Mesenchymal stem cell (in vitro differentiated cells and primary cell): ENCODE measurements at regions not wholly inside any gene's neighbourhood (a gene's known extent, or its start where the extent isn't known, plus 50 kb on each side); places are given as distances from the start of the nearest gene placed in this dataset.
"Not testable (repeated sequence)": the region's sequence is repeated elsewhere in the genome, so short reads cannot be mapped to it uniquely, and the experiment has no call there.

Experiments
- DNase-seq: peaks from one replicate; pipeline ENCODE4 v3.0.0-alpha.2; 2013
- H2AFZ ChIP-seq: one replicate; pipeline ENCODE4 v1.6.1; 2013; ENCODE audit warnings: low read depth, mild to moderate bottlenecking, control low read depth, inconsistent platforms, low read length, moderate library complexity
- H2AK5ac ChIP-seq: 2 replicates; pipeline ENCODE4 v1.6.1; 2013; ENCODE audit warnings: low read length, moderate library complexity, mild to moderate bottlenecking, inconsistent platforms; ENCODE audit not compliant: severe bottlenecking
- H2BK120ac ChIP-seq: one replicate; pipeline ENCODE4 v1.6.1; 2013; ENCODE audit warnings: low read depth, mild to moderate bottlenecking, inconsistent platforms, low read length, moderate library complexity
- H2BK12ac ChIP-seq, 2 experiments: one replicate each; pipeline ENCODE4 v1.6.1; 2013; ENCODE audit warnings: inconsistent platforms in 2 of 2, low read length in 2 of 2, mild to moderate bottlenecking in 2 of 2, moderate library complexity in 2 of 2, control low read depth in 1 of 2
- H2BK15ac ChIP-seq: one replicate; pipeline ENCODE4 v1.6.1; 2013; ENCODE audit warnings: mild to moderate bottlenecking, low read depth, inconsistent platforms; ENCODE audit not compliant: poor library complexity, severe bottlenecking
- H2BK5ac ChIP-seq: 2 replicates; pipeline ENCODE4 v1.6.1; 2013; ENCODE audit warnings: low read depth, mild to moderate bottlenecking, low read length, control low read depth, inconsistent platforms; ENCODE audit not compliant: poor library complexity, severe bottlenecking
- H3K14ac ChIP-seq, 2 experiments: one replicate each; pipeline ENCODE4 v1.6.1; 2013; ENCODE audit warnings: inconsistent platforms in 2 of 2, low read length in 2 of 2, control low read depth in 1 of 2, mild to moderate bottlenecking in 1 of 2, moderate library complexity in 1 of 2
- H3K18ac ChIP-seq, 2 experiments: one replicate each; pipeline ENCODE4 v1.6.1; 2013; ENCODE audit warnings: inconsistent platforms in 2 of 2, low read length in 2 of 2, control low read depth in 1 of 2, low read depth in 1 of 2, mild to moderate bottlenecking in 1 of 2
- H3K23ac ChIP-seq, 2 experiments: one replicate each; pipeline ENCODE4 v1.6.1; 2013; ENCODE audit warnings: inconsistent platforms in 2 of 2, low read length in 2 of 2, mild to moderate bottlenecking in 2 of 2, moderate library complexity in 2 of 2, control low read depth in 1 of 2
- H3K27ac ChIP-seq: 2 replicates; pipeline ENCODE4 v1.5.1; 2013; ENCODE audit warnings: mild to moderate bottlenecking, moderate library complexity, low read length, control low read depth, inconsistent platforms; ENCODE audit not compliant: poor library complexity, severe bottlenecking
- H3K27me3 ChIP-seq, 2 experiments: 2 replicates each; pipeline versions ENCODE4 v1.6.1 to v1.7.0; 2013; ENCODE audit warnings: low read length in 2 of 2, mild to moderate bottlenecking in 2 of 2, moderate library complexity in 2 of 2, control low read depth in 1 of 2, inconsistent platforms in 1 of 2; ENCODE audit not compliant: control insufficient read depth in 1 of 2, insufficient read depth in 1 of 2
- H3K36me3 ChIP-seq, 2 experiments: 2 replicates each; pipeline versions ENCODE4 v1.6.1 to v1.7.0; 2013; ENCODE audit warnings: low read length in 2 of 2, control low read depth in 1 of 2, inconsistent platforms in 1 of 2, low read depth in 1 of 2, mild to moderate bottlenecking in 1 of 2; ENCODE audit not compliant: insufficient read depth in 2 of 2, control insufficient read depth in 1 of 2
- H3K4ac ChIP-seq, 2 experiments: one replicate each; pipeline ENCODE4 v1.6.1; 2013; ENCODE audit warnings: inconsistent platforms in 2 of 2, low read length in 2 of 2, mild to moderate bottlenecking in 2 of 2, moderate library complexity in 2 of 2, control low read depth in 1 of 2, low read depth in 1 of 2
- H3K4me1 ChIP-seq: 2 replicates; pipeline ENCODE4 v1.6.1; 2013; ENCODE audit warnings: low read depth, low read length, control low read depth; ENCODE audit not compliant: control insufficient read depth, insufficient read depth
- H3K4me2 ChIP-seq: 2 replicates; pipeline ENCODE4 v1.6.1; 2013; ENCODE audit warnings: low read length, mild to moderate bottlenecking, inconsistent platforms; ENCODE audit not compliant: poor library complexity, severe bottlenecking
- H3K4me3 ChIP-seq, 2 experiments: 2 replicates each; pipeline versions ENCODE4 v1.5.1 to v1.7.0; 2013; ENCODE audit warnings: low read length in 2 of 2, mild to moderate bottlenecking in 2 of 2, control low read depth in 1 of 2, low read depth in 1 of 2; ENCODE audit not compliant: insufficient read depth in 1 of 2
- H3K79me1 ChIP-seq: replicated peaks from 2 replicates; pipeline ENCODE4 v1.6.1; 2013; ENCODE audit warnings: mild to moderate bottlenecking, control low read depth, low read length, inconsistent platforms; ENCODE audit not compliant: poor library complexity, severe bottlenecking
- H3K9ac ChIP-seq: 2 replicates; pipeline ENCODE4 v1.7.0; 2013; ENCODE audit warnings: mild to moderate bottlenecking, low read length, moderate library complexity
- H3K9me3 ChIP-seq: 2 replicates; pipeline ENCODE4 v1.7.0; 2013; ENCODE audit warnings: mild to moderate bottlenecking, low read length; ENCODE audit not compliant: control insufficient read depth
- H4K8ac ChIP-seq: one replicate; pipeline ENCODE4 v1.6.1; 2013; ENCODE audit warnings: inconsistent platforms, mild to moderate bottlenecking, low read length, moderate library complexity
- H4K91ac ChIP-seq: one replicate; pipeline ENCODE4 v1.6.1; 2013; ENCODE audit warnings: mild to moderate bottlenecking, low read length, inconsistent platforms
- WGBS: methylation state at CpG from one replicate; pipeline ENCODE4 v1.1.7; 2013; ENCODE audit warnings: mixed read lengths; 5-methylcytosine and 5-hydroxymethylcytosine counted together

- no peak overlapping the region for H3K4me2 ChIP-seq
- H3K79me1 ChIP-seq: no peaks in the 10 kb centered on the region
- no peaks in the 10 kb centered on the region for H3K27me3 ChIP-seq
- no peak overlapping the region for H2AK5ac ChIP-seq
- no peak overlapping the region for H4K91ac ChIP-seq
- no peak overlapping the region for H2BK120ac ChIP-seq
- no peak overlapping the region for H3K18ac ChIP-seq
- DNase-seq: no peak
- H3K4me3 ChIP-seq: no peak overlapping the region
- H2BK12ac ChIP-seq: no peak overlapping the region
- H3K14ac ChIP-seq: no peak overlapping the region
- H2BK15ac ChIP-seq: no peak overlapping the region
- no peak overlapping the region for H4K8ac ChIP-seq
- H3K36me3 ChIP-seq: no peaks in the 10 kb centered on the region
- H3K9me3 ChIP-seq: peaks cover 2% of the 10 kb centered on the region
- no peak overlapping the region for H3K4ac ChIP-seq
- WGBS: no CpG with 5 or more reads among the region's 4 CpGs
- no peak overlapping the region for H2BK5ac ChIP-seq
- H3K9ac ChIP-seq: no peak overlapping the region
- H2AFZ ChIP-seq: no peak overlapping the region
- no peak overlapping the region for H3K27ac ChIP-seq
- H3K23ac ChIP-seq: no peak overlapping the region
- H3K4me1 ChIP-seq: no peaks in the 10 kb centered on the region
Measured at GRCh38 chr15:53189860-53190259, 399.7 kb upstream of the ONECUT1 start.

- not testable (repeated sequence) for H3K18ac ChIP-seq, H2BK5ac ChIP-seq, H3K23ac ChIP-seq, H2AK5ac ChIP-seq, H3K27me3 ChIP-seq, H3K9me3 ChIP-seq, H2AFZ ChIP-seq, H4K8ac ChIP-seq, H3K4me3 ChIP-seq, DNase-seq, H3K27ac ChIP-seq, H3K9ac ChIP-seq, H2BK15ac ChIP-seq, H2BK120ac ChIP-seq, H3K4me1 ChIP-seq, H2BK12ac ChIP-seq, H3K14ac ChIP-seq, H3K36me3 ChIP-seq, H3K4me2 ChIP-seq, H3K4ac ChIP-seq, H3K79me1 ChIP-seq, H4K91ac ChIP-seq
- 69% methylated on average over 9 of the region's 9 CpGs for WGBS
Measured at GRCh38 chr15:53183449-53183848, 393.3 kb upstream of the ONECUT1 start.

GRCh38 chr15:53171571-53171970, 381.4 kb upstream of the ONECUT1 start:
- Histone ChIP-seq H2BK15ac (no peak overlapping the region), H3K18ac (no peak overlapping the region), H3K4ac (no peak overlapping the region), H4K8ac (no peak overlapping the region), H2BK120ac (no peak overlapping the region), H3K27ac (no peak overlapping the region), H3K23ac (no peak overlapping the region), H3K9ac (no peak overlapping the region), H3K14ac (no peak overlapping the region), H3K9me3 (no peaks in the 10 kb centered on the region), H3K4me3 (no peak overlapping the region), H2BK5ac (no peak overlapping the region), H2AK5ac (no peak overlapping the region), H4K91ac (no peak overlapping the region), H3K27me3 (no peaks in the 10 kb centered on the region), H3K79me1 (no peaks in the 10 kb centered on the region), H2BK12ac (no peak overlapping the region), H3K4me2 (no peak overlapping the region), H2AFZ (no peak overlapping the region), H3K4me1 (no peaks in the 10 kb centered on the region), H3K36me3 (no peaks in the 10 kb centered on the region)
- WGBS: 71% methylated on average over 1 of the region's 1 CpG
- no peak for DNase-seq

- Histone ChIP-seq H2BK120ac (no peak overlapping the region), H3K4me1 (no peaks in the 10 kb centered on the region), H4K91ac (no peak overlapping the region), H3K14ac (no peak overlapping the region), H4K8ac (no peak overlapping the region), H2BK12ac (no peak overlapping the region), H3K4ac (no peak overlapping the region), H3K79me1 (no peaks in the 10 kb centered on the region), H2AK5ac (no peak overlapping the region), H2BK15ac (no peak overlapping the region), H3K27ac (no peak overlapping the region), H3K9ac (no peak overlapping the region), H3K4me2 (no peak overlapping the region), H3K27me3 (no peaks in the 10 kb centered on the region), H2AFZ (no peak overlapping the region), H3K18ac (no peak overlapping the region), H3K9me3 (no peaks in the 10 kb centered on the region), H2BK5ac (no peak overlapping the region), H3K23ac (no peak overlapping the region), H3K36me3 (no peaks in the 10 kb centered on the region), H3K4me3 (no peak overlapping the region)
- no peak for DNase-seq
- 71% methylated on average over 2 of the region's 2 CpGs for WGBS
Measured at GRCh38 chr15:53166684-53167201, 376.6 kb upstream of the ONECUT1 start.
